GM23338 (cell line): ENCODE measurements at regions not wholly inside any gene's neighbourhood (a gene's known extent, or its start where the extent isn't known, plus 50 kb on each side); places are given as distances from the start of the nearest gene placed in this dataset.
A peak's percentile ranks its signal among the peaks of the same experiment; 100 is the strongest.

Source experiments
- ATAC-seq: fragments of 200-7000 bp; cut with Tn5 transposase; 3 replicates; pipeline ENCODE4 v1.9.1; 2020
- DNase-seq: peaks from one replicate; pipeline ENCODE4 v3.0.0-alpha.2; 2015; ENCODE audit warnings: low spot score
- H2AFZ ChIP-seq: fragments of 200-600 bp; sonication (generic); 2 replicates; pipeline ENCODE4 v1.8.0; 2016; ENCODE audit warnings: antibody characterized with exemption, mild to moderate bottlenecking, moderate library complexity
- H3F3A ChIP-seq: fragments of 200-600 bp; sonication (generic); replicated peaks from 2 replicates; pipeline ENCODE4 v1.8.0; 2017; ENCODE audit warnings: antibody characterized with exemption, mixed run types, low read depth
- H3K27ac ChIP-seq: fragments of 200-600 bp; sonication (generic); 2 replicates; pipeline ENCODE4 v1.6.1; 2016; ENCODE audit warnings: low read depth
- H3K27me3 ChIP-seq: fragments of 200-600 bp; sonication (generic); 2 replicates; pipeline ENCODE4 v1.8.0; 2016; ENCODE audit warnings: mild to moderate bottlenecking, mixed run types, moderate library complexity; ENCODE audit not compliant: insufficient read depth
- H3K36me3 ChIP-seq: fragments of 200-600 bp; sonication (generic); 2 replicates; pipeline ENCODE4 v1.8.0; 2016; ENCODE audit warnings: mild to moderate bottlenecking; ENCODE audit not compliant: insufficient read depth
- H3K4me1 ChIP-seq: fragments of 200-600 bp; sonication (generic); 2 replicates; pipeline ENCODE4 v1.8.0; 2016; ENCODE audit warnings: mild to moderate bottlenecking, moderate library complexity; ENCODE audit not compliant: insufficient read depth
- H3K4me2 ChIP-seq: fragments of 200-600 bp; sonication (generic); 2 replicates; pipeline ENCODE4 v1.7.1; 2017; ENCODE audit warnings: mixed run types
- H3K4me3 ChIP-seq: fragments of 200-600 bp; sonication (generic); 2 replicates; pipeline ENCODE4 v1.6.1; 2016; ENCODE audit warnings: mixed run types
- H3K79me2 ChIP-seq: fragments of 200-600 bp; sonication (generic); replicated peaks from 2 replicates; pipeline ENCODE4 v1.8.0; 2017; ENCODE audit warnings: mild to moderate bottlenecking; ENCODE audit not compliant: insufficient read depth
- H3K9me2 ChIP-seq: fragments of 200-600 bp; sonication (generic); 2 replicates; pipeline ENCODE4 v1.8.0; 2017; ENCODE audit not compliant: insufficient read depth
- H4K20me1 ChIP-seq: fragments of 200-600 bp; sonication (generic); replicated peaks from 2 replicates; pipeline ENCODE4 v1.8.0; 2017; ENCODE audit warnings: mild to moderate bottlenecking; ENCODE audit not compliant: insufficient read depth
- H3K27ac Mint-ChIP-seq: 2 replicates; pipeline ENCODE4 v1.8.0; 2020; ENCODE audit warnings: inconsistent platforms, mild to moderate bottlenecking, moderate library complexity, mixed read lengths
- H3K27me3 Mint-ChIP-seq: 3 replicates; pipeline ENCODE4 v1.8.0; 2022; ENCODE audit warnings: low read depth, mild to moderate bottlenecking, moderate library complexity, mixed read lengths, inconsistent platforms; ENCODE audit not compliant: insufficient read depth, poor library complexity
- H3K36me3 Mint-ChIP-seq: 3 replicates; pipeline ENCODE4 v1.8.0; 2021; ENCODE audit warnings: low read depth, mild to moderate bottlenecking, inconsistent platforms, moderate library complexity, mixed read lengths
- H3K4me1 Mint-ChIP-seq: 3 replicates; pipeline ENCODE4 v1.8.0; 2020; ENCODE audit warnings: mild to moderate bottlenecking, inconsistent platforms, mixed read lengths
- H3K4me3 Mint-ChIP-seq: 3 replicates; pipeline ENCODE4 v1.8.0; 2021; ENCODE audit warnings: moderate library complexity, mild to moderate bottlenecking, inconsistent platforms, mixed read lengths
- H3K9me3 Mint-ChIP-seq: 3 replicates; pipeline ENCODE4 v1.8.0; 2020; ENCODE audit warnings: moderate library complexity, mild to moderate bottlenecking, inconsistent platforms, mixed read lengths
- CTCF ChIP-seq, 2 experiments: fragments of 200-600 bp in 1 of 2; sonication (generic) in 1 of 2; conservative IDR thresholded peaks; 2 replicates each; pipeline versions ENCODE4 v1.5.1 to v1.6.1; 2016 to 2017; ENCODE audit warnings: antibody characterized with exemption in 2 of 2, low read depth in 2 of 2, mild to moderate bottlenecking in 2 of 2, moderate library complexity in 1 of 2
- ETS1 ChIP-seq: IDR thresholded peaks from 2 replicates; pipeline ENCODE4 v1.6.1; 2016; ENCODE audit warnings: antibody characterized with exemption
- EZH2phosphoT487 ChIP-seq: fragments of 200-600 bp; sonication (generic); IDR thresholded peaks from one replicate; pipeline ENCODE4 v1.8.1; 2018; ENCODE audit warnings: antibody characterized with exemption; ENCODE audit not compliant: unreplicated experiment
- NANOG ChIP-seq: IDR thresholded peaks from 2 replicates; pipeline ENCODE4 v1.6.1; 2016; ENCODE audit warnings: antibody characterized with exemption, borderline replicate concordance
- STAT1 ChIP-seq: IDR thresholded peaks from one replicate; pipeline ENCODE4 v1.6.1; 2016; ENCODE audit warnings: antibody characterized with exemption; ENCODE audit not compliant: unreplicated experiment
- ZNF114 ChIP-seq: fragments of 250-450 bp; sonication (Bioruptor Pico); IDR thresholded peaks from 2 replicates; pipeline ENCODE4 v1.5.0; 2020; ENCODE audit warnings: mild to moderate bottlenecking, moderate library complexity
- ZNF331 ChIP-seq: fragments of 250-450 bp; sonication (Bioruptor Pico); IDR thresholded peaks from 2 replicates; pipeline ENCODE4 v1.5.0; 2020; ENCODE audit warnings: low read depth, mild to moderate bottlenecking, moderate library complexity

GRCh38 chr5:44486591-44486990, 97.4 kb upstream of the FGF10 start:
- no peak overlapping the region for H3K4me3 ChIP-seq
- peaks cover 11% of the 10 kb centered on the region for H3K4me1 Mint-ChIP-seq

GRCh38 chr5:44454002-44454401, 64.8 kb upstream of the FGF10 start:
- ATAC-seq (peak; percentile 94), DNase-seq (peak; percentile 62)
- peaks cover 3% of the 10 kb centered on the region; the same call in 2 of the 3 replicates for H3K4me1 Mint-ChIP-seq
- no peaks in the 10 kb centered on the region for H3K27me3 ChIP-seq
- peaks cover 10% of the 10 kb centered on the region for H3K36me3 Mint-ChIP-seq
- H3K27me3 Mint-ChIP-seq: peaks cover 5% of the 10 kb centered on the region
- H3K27ac ChIP-seq: no peak overlapping the region
- peak overlapping the region; percentile 57; the same call in 1 of the 2 replicates for H2AFZ ChIP-seq
- H3K79me2 ChIP-seq: no peaks in the 10 kb centered on the region
- H3K4me3 ChIP-seq: no peak overlapping the region
- H3K4me1 ChIP-seq: 0 out of 2 replicates have a peak, but pooled peaks cover 3% of the 10 kb centered on the region
- no peaks in the 10 kb centered on the region for H3K36me3 ChIP-seq
- peaks cover 5% of the 10 kb centered on the region for H3K9me2 ChIP-seq
- TF ChIP-seq ZNF114 (CRISPR knock-in tag): no peak
- no peak for TF ChIP-seq EZH2phosphoT487
- TF ChIP-seq STAT1: no peak
- no peak for TF ChIP-seq ETS1
- TF ChIP-seq CTCF (conservative IDR thresholded peaks at IDR 0.05; ENCODE audit: low read depth in 2 of 2): peak; percentile 49 to 52
- no peak overlapping the region for H3K4me3 Mint-ChIP-seq
- H3F3A ChIP-seq: no peaks in the 10 kb centered on the region
- H3K4me2 ChIP-seq: no peak overlapping the region
- no peaks in the 10 kb centered on the region for H4K20me1 ChIP-seq
- H3K27ac Mint-ChIP-seq: no peak overlapping the region
- H3K9me3 Mint-ChIP-seq: peaks cover 17% of the 10 kb centered on the region

More at GRCh38 chr5:44486591-44486990, 97.4 kb upstream of the FGF10 start:
- peaks cover 3% of the 10 kb centered on the region; the same call in 1 of the 3 replicates for H3K9me3 Mint-ChIP-seq
- H3K4me2 ChIP-seq: no peak overlapping the region
- no peaks in the 10 kb centered on the region for H3K36me3 ChIP-seq
- no peak overlapping the region for H3K27ac ChIP-seq
- no peaks in the 10 kb centered on the region for H3K79me2 ChIP-seq
- no peaks in the 10 kb centered on the region for H3F3A ChIP-seq
- H3K27me3 ChIP-seq: no peaks in the 10 kb centered on the region
- peaks cover 12% of the 10 kb centered on the region for H3K4me1 ChIP-seq
- H3K27me3 Mint-ChIP-seq: no peaks in the 10 kb centered on the region
- DNase-seq: no peak
- no peak overlapping the region for H3K4me3 Mint-ChIP-seq
- H4K20me1 ChIP-seq: no peaks in the 10 kb centered on the region
- TF ChIP-seq ZNF331 (CRISPR knock-in tag) (no peak), ZNF114 (CRISPR knock-in tag) (no peak), NANOG (no peak)
- H3K27ac Mint-ChIP-seq: no peak overlapping the region
- no peak overlapping the region for H2AFZ ChIP-seq
- H3K9me2 ChIP-seq: peaks cover 12% of the 10 kb centered on the region
- peaks cover 3% of the 10 kb centered on the region; the same call in 1 of the 3 replicates for H3K36me3 Mint-ChIP-seq
- no peak for ATAC-seq

GRCh38 chr5:44446399-44446798, 57.2 kb upstream of the FGF10 start:
- no peak overlapping the region for H3K27ac Mint-ChIP-seq

More at GRCh38 chr5:44446399-44446798, 57.2 kb upstream of the FGF10 start:
- H4K20me1 ChIP-seq: no peaks in the 10 kb centered on the region
- H3K27me3 ChIP-seq: no peaks in the 10 kb centered on the region
- no peak overlapping the region for H3K4me2 ChIP-seq
- Mint-ChIP-seq H3K4me1 (peaks cover 17% of the 10 kb centered on the region; the same call in 2 of the 3 replicates), H3K4me3 (no peak overlapping the region), H3K9me3 (no peaks in the 10 kb centered on the region; the same call in 2 of the 3 replicates), H3K27me3 (peaks cover 1% of the 10 kb centered on the region), H3K36me3 (no peaks in the 10 kb centered on the region)
- no peaks in the 10 kb centered on the region for H3F3A ChIP-seq
- H3K36me3 ChIP-seq: no peaks in the 10 kb centered on the region
- peak overlapping the region; percentile 12; the same call in 1 of the 2 replicates for H2AFZ ChIP-seq
- no peak overlapping the region for H3K27ac ChIP-seq
- ATAC-seq: peak; percentile 76
- H3K9me2 ChIP-seq: peaks cover 5% of the 10 kb centered on the region
- no peak for TF ChIP-seq EZH2phosphoT487
- peak; percentile 8 for DNase-seq
- H3K79me2 ChIP-seq: no peaks in the 10 kb centered on the region
- peaks cover 9% of the 10 kb centered on the region; the same call in 1 of the 2 replicates for H3K4me1 ChIP-seq
- H3K4me3 ChIP-seq: no peak overlapping the region
